Activated naive CD8-positive, alpha-beta T cell treated with anti-CD3 and anti-CD28 coated beads, Interleukin-2, amount 10 ng/mL, durations not matched to agents 7 days and 5 days (primary cell): ENCODE measurements at regions not wholly inside any gene's neighbourhood (a gene's known extent, or its start where the extent isn't known, plus 50 kb on each side); places are given as distances from the start of the nearest gene placed in this dataset.

ENCODE experiments used
- ATAC-seq: fragments of 150-1000 bp; cut with Tn5 transposase; one replicate; pipeline ENCODE4 v1.10.0; 2021; ENCODE audit warnings: low read depth, moderate library complexity
- POLR2A ChIA-PET: fragments of 350-600 bp; sonication (Branson Sonifier 250); formaldehyde crosslinking; loops from one replicate; lab custom pipeline; 2021; ENCODE audit warnings: antibody characterized with exemption; lab: Charles Lee
- DNase-seq: peaks from one replicate; pipeline ENCODE4 v3.0.0; 2021
- H3K27ac Mint-ChIP-seq: one replicate; pipeline ENCODE4 v1.8.0; 2022; ENCODE audit warnings: mild to moderate bottlenecking, mixed read lengths
- H3K27me3 Mint-ChIP-seq: one replicate; pipeline ENCODE4 v1.8.0; 2022; ENCODE audit warnings: mild to moderate bottlenecking, moderate library complexity, mixed read lengths
- H3K36me3 Mint-ChIP-seq: one replicate; pipeline ENCODE4 v1.8.0; 2021; ENCODE audit warnings: mild to moderate bottlenecking, mixed read lengths
- H3K4me1 Mint-ChIP-seq: one replicate; pipeline ENCODE4 v1.8.0; 2021; ENCODE audit warnings: mixed read lengths
- H3K4me3 Mint-ChIP-seq: one replicate; pipeline ENCODE4 v1.8.0; 2022; ENCODE audit warnings: mild to moderate bottlenecking, moderate library complexity, mixed read lengths
- H3K9me3 Mint-ChIP-seq: one replicate; pipeline ENCODE4 v1.8.0; 2021; ENCODE audit warnings: mixed read lengths

- ATAC-seq (no peak), DNase-seq (no peak)
- POLR2A ChIA-PET, result no interaction called here
- no peaks in the 10 kb centered on the region for H3K36me3 Mint-ChIP-seq
- peaks cover 3% of the 10 kb centered on the region for H3K4me1 Mint-ChIP-seq
- no peak overlapping the region for H3K4me3 Mint-ChIP-seq
- no peaks in the 10 kb centered on the region for H3K9me3 Mint-ChIP-seq
- H3K27ac Mint-ChIP-seq, result no peak overlapping the region
- H3K27me3 Mint-ChIP-seq, result peaks cover 46% of the 10 kb centered on the region
These were observed 71.0 kb upstream of the SPATS2L start for GRCh38 chr2:200235533-200235932.

- DNase-seq (no peak), ATAC-seq (no peak)
- POLR2A ChIA-PET, result no interaction called here
- H3K27ac Mint-ChIP-seq, result no peak overlapping the region
- H3K27me3 Mint-ChIP-seq, result peaks cover 42% of the 10 kb centered on the region
- no peaks in the 10 kb centered on the region for H3K9me3 Mint-ChIP-seq
- H3K4me3 Mint-ChIP-seq, result no peak overlapping the region
- peaks cover 3% of the 10 kb centered on the region for H3K4me1 Mint-ChIP-seq
- H3K36me3 Mint-ChIP-seq, result no peaks in the 10 kb centered on the region
These were observed 67.3 kb upstream of the SPATS2L start for GRCh38 chr2:200239216-200239615.

GRCh38 chr2:200242570-200242969 is 63.9 kb upstream of the SPATS2L start:
- Mint-ChIP-seq H3K4me3 (no peak overlapping the region), H3K4me1 (peaks cover 3% of the 10 kb centered on the region), H3K9me3 (no peaks in the 10 kb centered on the region), H3K27me3 (peaks cover 35% of the 10 kb centered on the region), H3K27ac (no peak overlapping the region), H3K36me3 (no peaks in the 10 kb centered on the region)
- ATAC-seq (no peak), DNase-seq (no peak)
- POLR2A ChIA-PET, result no interaction called here

GRCh38 chr2:200243441-200243840 is 63.1 kb upstream of the SPATS2L start:
- no peak for DNase-seq
- H3K36me3 Mint-ChIP-seq, result no peaks in the 10 kb centered on the region
- H3K4me1 Mint-ChIP-seq, result peaks cover 3% of the 10 kb centered on the region
- H3K4me3 Mint-ChIP-seq, result no peak overlapping the region
- H3K27ac Mint-ChIP-seq, result no peak overlapping the region
- POLR2A ChIA-PET, result no interaction called here
- no peaks in the 10 kb centered on the region for H3K9me3 Mint-ChIP-seq
- peaks cover 31% of the 10 kb centered on the region for H3K27me3 Mint-ChIP-seq
- ATAC-seq, result no peak

GRCh38 chr2:200244111-200244510 is 62.4 kb upstream of the SPATS2L start:
- POLR2A ChIA-PET, result no interaction called here
- no peak overlapping the region for H3K4me3 Mint-ChIP-seq

GRCh38 chr2:200247494-200247893 is 59.0 kb upstream of the SPATS2L start:
- POLR2A ChIA-PET, result no interaction called here
- Mint-ChIP-seq H3K4me3 (no peak overlapping the region), H3K4me1 (no peaks in the 10 kb centered on the region), H3K27me3 (peaks cover 14% of the 10 kb centered on the region), H3K9me3 (no peaks in the 10 kb centered on the region), H3K27ac (no peak overlapping the region), H3K36me3 (no peaks in the 10 kb centered on the region)
- DNase-seq (no peak), ATAC-seq (no peak)

More at GRCh38 chr2:200244111-200244510, 62.4 kb upstream of the SPATS2L start:
- Mint-ChIP-seq H3K4me1 (peaks cover 3% of the 10 kb centered on the region), H3K27me3 (peaks cover 30% of the 10 kb centered on the region), H3K36me3 (no peaks in the 10 kb centered on the region), H3K27ac (no peak overlapping the region), H3K9me3 (no peaks in the 10 kb centered on the region)
- ATAC-seq, result no peak
- no peak for DNase-seq

- Mint-ChIP-seq H3K36me3 (no peaks in the 10 kb centered on the region), H3K9me3 (no peaks in the 10 kb centered on the region), H3K4me1 (no peaks in the 10 kb centered on the region), H3K27me3 (peaks cover 11% of the 10 kb centered on the region), H3K27ac (no peak overlapping the region), H3K4me3 (no peak overlapping the region)
- POLR2A ChIA-PET, result no interaction called here
- no peak for ATAC-seq
- DNase-seq, result no peak
These were observed 54.0 kb upstream of the SPATS2L start for GRCh38 chr2:200252265-200253067.

- Mint-ChIP-seq H3K36me3 (no peaks in the 10 kb centered on the region), H3K27me3 (peaks cover 11% of the 10 kb centered on the region), H3K4me3 (no peak overlapping the region), H3K27ac (no peak overlapping the region), H3K4me1 (no peaks in the 10 kb centered on the region), H3K9me3 (no peaks in the 10 kb centered on the region)
- ATAC-seq, result no peak
- no peak for DNase-seq
- POLR2A ChIA-PET, result no interaction called here
These were observed 52.9 kb upstream of the SPATS2L start for GRCh38 chr2:200253639-200254038.

- H3K4me1 Mint-ChIP-seq, result no peaks in the 10 kb centered on the region
- POLR2A ChIA-PET, result no interaction called here
- H3K4me3 Mint-ChIP-seq, result no peak overlapping the region
- peaks cover 9% of the 10 kb centered on the region for H3K27me3 Mint-ChIP-seq
- no peaks in the 10 kb centered on the region for H3K9me3 Mint-ChIP-seq
- H3K36me3 Mint-ChIP-seq, result no peaks in the 10 kb centered on the region
- DNase-seq (no peak), ATAC-seq (no peak)
- H3K27ac Mint-ChIP-seq, result no peak overlapping the region
These were observed 51.7 kb upstream of the SPATS2L start for GRCh38 chr2:200254773-200255172.

- ATAC-seq (no peak), DNase-seq (no peak)
- POLR2A ChIA-PET, result no interaction called here
- Mint-ChIP-seq H3K27me3 (peaks cover 9% of the 10 kb centered on the region), H3K27ac (no peak overlapping the region), H3K36me3 (no peaks in the 10 kb centered on the region), H3K4me1 (no peaks in the 10 kb centered on the region), H3K4me3 (no peak overlapping the region), H3K9me3 (no peaks in the 10 kb centered on the region)
These were observed 50.9 kb upstream of the SPATS2L start for GRCh38 chr2:200255549-200255948.
